SK-N-SH (cell line): ENCODE measurements at regions not wholly inside any gene's neighbourhood (a gene's known extent, or its start where the extent isn't known, plus 50 kb on each side); places are given as distances from the start of the nearest gene placed in this dataset.

Experiments used
- CTCF ChIA-PET: fragments of 300-600, 350-600 bp; formaldehyde crosslinking; extraction: SDS; loops from one replicate; lab custom pipeline; 2021; lab: Yijun Ruan, JAX
- POLR2A ChIA-PET: fragments of 350-600 bp; sonication (Branson Sonifier 250); formaldehyde crosslinking; extraction: SDS; loops from one replicate; lab custom pipeline; 2020; ENCODE audit warnings: antibody characterized with exemption, inconsistent platforms; lab: Yijun Ruan, JAX
- DNase-seq: peaks from one replicate; pipeline ENCODE4 v3.0.0; 2012
- H2AFZ ChIP-seq: fragments of 200-600 bp; sonication (generic); 2 replicates; pipeline ENCODE4 v1.8.1; 2016; ENCODE audit warnings: antibody characterized with exemption, mild to moderate bottlenecking, low read depth
- H3F3A ChIP-seq: fragments of 200-600 bp; sonication (generic); replicated peaks from 2 replicates; pipeline ENCODE3; 2016; ENCODE audit warnings: antibody characterized with exemption, mild to moderate bottlenecking; ENCODE audit not compliant: insufficient read depth
- H3K27ac ChIP-seq, 2 experiments: fragments of 200-500 bp in 1 of 2; fragments of 200-600 bp in 1 of 2; sonication (Bioruptor generic) in 1 of 2; sonication (generic), shearing (Covaris generic) in 1 of 2; 2 replicates each; pipeline versions ENCODE4 v1.5.1 to v1.6.1; 2014 to 2016; ENCODE audit warnings: low read depth in 2 of 2, inconsistent platforms in 1 of 2, low read length in 1 of 2, mild to moderate bottlenecking in 1 of 2, mixed read lengths in 1 of 2
- H3K27me3 ChIP-seq: fragments of 200-600 bp; sonication (generic), shearing (Covaris generic); 2 replicates; pipeline ENCODE4 v1.6.1; 2016; ENCODE audit warnings: mixed run types; ENCODE audit not compliant: insufficient read depth
- H3K36me3 ChIP-seq, 2 experiments: fragments of 200-500 bp in 1 of 2; fragments of 200-600 bp in 1 of 2; sonication (Bioruptor generic) in 1 of 2; sonication (generic) in 1 of 2; replicated peaks in 1 of 2; 2 replicates each; pipeline versions ENCODE3 to v1.5.1; 2014 to 2016; ENCODE audit warnings: low read length in 1 of 2, mild to moderate bottlenecking in 1 of 2; ENCODE audit not compliant: insufficient read depth in 2 of 2, control insufficient read depth in 1 of 2
- H3K4me1 ChIP-seq, 2 experiments: fragments of 200-500 bp in 1 of 2; fragments of 200-600 bp in 1 of 2; sonication (Bioruptor generic) in 1 of 2; sonication (generic), shearing (Covaris generic) in 1 of 2; 2 replicates each; pipeline versions ENCODE4 v1.5.1 to v1.6.1; 2014 to 2016; ENCODE audit warnings: low read depth in 1 of 2, low read length in 1 of 2, mixed run types in 1 of 2; ENCODE audit not compliant: insufficient read depth in 2 of 2, control insufficient read depth in 1 of 2
- H3K4me2 ChIP-seq: fragments of 200-600 bp; sonication (generic), shearing (Covaris generic); 2 replicates; pipeline ENCODE4 v1.6.1; 2017; ENCODE audit warnings: mixed run types
- H3K4me3 ChIP-seq, 2 experiments: fragments of 200-500 bp in 1 of 2; fragments of 200-600 bp in 1 of 2; sonication (Bioruptor generic) in 1 of 2; sonication (generic), shearing (Covaris generic) in 1 of 2; 2 replicates each; pipeline versions ENCODE4 v1.5.1 to v1.8.1; 2014 to 2016; ENCODE audit warnings: low read depth in 2 of 2, inconsistent platforms in 1 of 2, low read length in 1 of 2, mild to moderate bottlenecking in 1 of 2, mixed read lengths in 1 of 2, moderate library complexity in 1 of 2
- H3K79me2 ChIP-seq: fragments of 200-600 bp; sonication (generic); 2 replicates; pipeline ENCODE4 v1.8.1; 2017; ENCODE audit warnings: mild to moderate bottlenecking; ENCODE audit not compliant: insufficient read depth
- H3K9ac ChIP-seq: fragments of 200-600 bp; sonication (generic); 2 replicates; pipeline ENCODE4 v1.6.1; 2017; ENCODE audit warnings: mixed run types
- H3K9me2 ChIP-seq: fragments of 200-600 bp; sonication (generic); 2 replicates; pipeline ENCODE4 v1.6.1; 2017; ENCODE audit warnings: mixed run types
- H3K9me3 ChIP-seq: fragments of 200-600 bp; sonication (generic); 2 replicates; pipeline ENCODE4 v1.6.1; 2017; ENCODE audit warnings: mixed run types, mild to moderate bottlenecking, moderate library complexity
- H4K20me1 ChIP-seq: fragments of 200-600 bp; sonication (generic); 2 replicates; pipeline ENCODE4 v1.6.1; 2017; ENCODE audit warnings: mild to moderate bottlenecking, mixed run types; ENCODE audit not compliant: insufficient read depth
- EZH2phosphoT487 ChIP-seq: fragments of 200-600 bp; sonication (generic); IDR thresholded peaks from 2 replicates; pipeline ENCODE4 v1.6.1; 2017; ENCODE audit warnings: low read depth, mixed run types, mild to moderate bottlenecking, antibody characterized with exemption, moderate library complexity, borderline replicate concordance
- FOXJ3 ChIP-seq: sonication (generic); formaldehyde crosslinking; IDR thresholded peaks from 2 replicates; pipeline ENCODE4 v1.5.1; 2020; ENCODE audit warnings: mild to moderate bottlenecking, missing genetic modification reagents
- GATA2 ChIP-seq: sonication (generic); formaldehyde crosslinking; IDR thresholded peaks from 2 replicates; pipeline ENCODE4 v1.5.0; 2020; ENCODE audit warnings: mild to moderate bottlenecking, missing genetic modification reagents
- MAX ChIP-seq: IDR thresholded peaks from 2 replicates; pipeline ENCODE4 v1.4.0; 2012; ENCODE audit warnings: low read depth
- NRF1 ChIP-seq: IDR thresholded peaks from 2 replicates; pipeline ENCODE4 v1.6.1; 2012; ENCODE audit warnings: low read depth, mild to moderate bottlenecking, low read length
- POLR2AphosphoS5 ChIP-seq: IDR thresholded peaks from 2 replicates; pipeline ENCODE4 v1.6.1; 2012; ENCODE audit warnings: low read depth, low read length
- RCOR1 ChIP-seq: fragments of 150-350 bp; IDR thresholded peaks from 2 replicates; pipeline ENCODE4 v1.6.1; 2017; ENCODE audit warnings: antibody characterized with exemption, low read length
- RXRA ChIP-seq: IDR thresholded peaks from 2 replicates; pipeline ENCODE4 v1.4.0; 2012; ENCODE audit warnings: low read depth, mild to moderate bottlenecking, borderline replicate concordance
- USF2 ChIP-seq: fragments of 150-350 bp; IDR thresholded peaks from 2 replicates; pipeline ENCODE4 v1.6.1; 2017; ENCODE audit warnings: antibody characterized with exemption, low read length, low read depth, borderline replicate concordance
- YY1 ChIP-seq: IDR thresholded peaks from 2 replicates; pipeline ENCODE4 v1.4.0; 2012; ENCODE audit warnings: low read depth, mild to moderate bottlenecking
- ZBTB33 ChIP-seq: IDR thresholded peaks from 2 replicates; pipeline ENCODE4 v1.4.0; 2012; ENCODE audit warnings: low read depth, borderline replicate concordance
- WGBS: methylation state at CpG from one replicate; pipeline ENCODE4 v1.1.6; 2017; ENCODE audit warnings: low lambda C conversion rate; 5-methylcytosine and 5-hydroxymethylcytosine counted together

GRCh38 chr11:100543386-100543785 lies 143.7 kb upstream of the ARHGAP42 start:
- no peak overlapping the region for H3K4me3 ChIP-seq
- CTCF ChIA-PET = interaction anchor here (1.2 to 1.5 kb wide), 3 partner anchors 13 to 37 kb away, joined by 3 to 4 read pairs (median 4); no protein-coding TSS in a partner anchor
- H3K4me1 ChIP-seq = no peaks in the 10 kb centered on the region
- no peaks in the 10 kb centered on the region for H3K79me2 ChIP-seq
- H3K36me3 ChIP-seq = no peaks in the 10 kb centered on the region
- no peak for DNase-seq
- H3K9me2 ChIP-seq = no peaks in the 10 kb centered on the region
- TF ChIP-seq USF2 = no peak
- TF ChIP-seq GATA2 (CRISPR knock-in tag) = no peak
- no peak for TF ChIP-seq ZBTB33
- TF ChIP-seq POLR2AphosphoS5 = no peak
- no peak for TF ChIP-seq RXRA
- TF ChIP-seq MAX = no peak
- no peak for TF ChIP-seq FOXJ3 (CRISPR knock-in tag)
- TF ChIP-seq YY1 = no peak
- no peak for TF ChIP-seq NRF1
- TF ChIP-seq RCOR1 = no peak
- TF ChIP-seq EZH2phosphoT487 = no peak
- no peaks in the 10 kb centered on the region for H3F3A ChIP-seq
- H4K20me1 ChIP-seq = no peaks in the 10 kb centered on the region
- H3K4me2 ChIP-seq = no peak overlapping the region
- H3K27me3 ChIP-seq = no peaks in the 10 kb centered on the region
- H3K27ac ChIP-seq = no peak overlapping the region
- H2AFZ ChIP-seq = no peak overlapping the region
- H3K9ac ChIP-seq = no peak overlapping the region
- H3K9me3 ChIP-seq = no peaks in the 10 kb centered on the region
- POLR2A ChIA-PET = no interaction called here

- H3K9me2 ChIP-seq = no peaks in the 10 kb centered on the region
- no peak for TF ChIP-seq GATA2 (CRISPR knock-in tag)
- no peak overlapping the region for H3K9ac ChIP-seq
- H2AFZ ChIP-seq = no peak overlapping the region
- H3K9me3 ChIP-seq = no peaks in the 10 kb centered on the region
- 13% methylated on average over 2 of the region's 2 CpGs for WGBS
- ChIA-PET CTCF (interaction anchor here (1.7 kb wide), 1 partner anchor 31 kb away, joined by 3 read pairs; no protein-coding TSS in a partner anchor), POLR2A (no interaction called here)
- H3K27me3 ChIP-seq = no peaks in the 10 kb centered on the region
- H3F3A ChIP-seq = no peaks in the 10 kb centered on the region
- no peak overlapping the region for H3K4me2 ChIP-seq
- H3K79me2 ChIP-seq = no peaks in the 10 kb centered on the region
- H3K4me3 ChIP-seq = no peak overlapping the region
- DNase-seq = no peak
- no peaks in the 10 kb centered on the region for H4K20me1 ChIP-seq
- no peaks in the 10 kb centered on the region for H3K36me3 ChIP-seq
- no peaks in the 10 kb centered on the region for H3K4me1 ChIP-seq
- no peak overlapping the region for H3K27ac ChIP-seq
These were observed 141.5 kb upstream of the ARHGAP42 start for GRCh38 chr11:100545556-100545955.
